ENCODE measurements at regions not wholly inside any gene's neighbourhood (a gene's known extent, or its start where the extent isn't known, plus 50 kb on each side); places are given as distances from the start of the nearest gene placed in this dataset.

- no peak for TF ChIP-seq CTCF (IDR thresholded peaks at IDR 0.05)
- no peak for TF ChIP-seq POLR2A (IDR thresholded peaks at IDR 0.05)
Observed at GRCh38 chr2:144583741-144584453, 64.0 kb upstream of the ZEB2 start.

Data from testis (tissue), 2 donors.